Ishikawa (cell line): ENCODE measurements at regions not wholly inside any gene's neighbourhood (a gene's known extent, or its start where the extent isn't known, plus 50 kb on each side); places are given as distances from the start of the nearest gene placed in this dataset.

ENCODE experiments used
- CEBPB ChIP-seq: IDR thresholded peaks from 2 replicates; pipeline ENCODE4 v1.6.1; 2012
- CREB1 ChIP-seq: IDR thresholded peaks from 2 replicates; pipeline ENCODE4 v1.6.1; 2012; ENCODE audit warnings: low read depth
- EGR1 ChIP-seq: IDR thresholded peaks from 2 replicates; pipeline ENCODE4 v1.6.1; 2012
- EP300 ChIP-seq: IDR thresholded peaks from 2 replicates; pipeline ENCODE4 v1.6.1; 2012; ENCODE audit warnings: borderline replicate concordance
- FOXM1 ChIP-seq: IDR thresholded peaks from 2 replicates; pipeline ENCODE4 v1.6.1; 2012; ENCODE audit warnings: low read depth, borderline replicate concordance
- MAX ChIP-seq: IDR thresholded peaks from 2 replicates; pipeline ENCODE4 v1.6.1; 2012
- NFIC ChIP-seq: IDR thresholded peaks from 2 replicates; pipeline ENCODE4 v1.6.1; 2012
- RAD21 ChIP-seq: IDR thresholded peaks from 2 replicates; pipeline ENCODE4 v1.6.1; 2012; ENCODE audit warnings: low read depth
- REST ChIP-seq: IDR thresholded peaks from 2 replicates; pipeline ENCODE4 v1.6.1; 2012; ENCODE audit warnings: low read depth, mild to moderate bottlenecking
- TAF1 ChIP-seq: IDR thresholded peaks from 2 replicates; pipeline ENCODE4 v1.6.1; 2012; ENCODE audit warnings: low read depth, mild to moderate bottlenecking
- TCF12 ChIP-seq: IDR thresholded peaks from 2 replicates; pipeline ENCODE4 v1.6.1; 2012; ENCODE audit warnings: low read depth
- TEAD4 ChIP-seq: IDR thresholded peaks from 2 replicates; pipeline ENCODE4 v1.6.1; 2012
- USF1 ChIP-seq: IDR thresholded peaks from 2 replicates; pipeline ENCODE4 v1.6.1; 2012
- YY1 ChIP-seq: IDR thresholded peaks from 2 replicates; pipeline ENCODE4 v1.6.1; 2012; ENCODE audit warnings: low read depth
- ZBTB7A ChIP-seq: IDR thresholded peaks from 2 replicates; pipeline ENCODE4 v1.6.1; 2012; ENCODE audit warnings: low read depth

- TF ChIP-seq RAD21, result no peak
- no peak for TF ChIP-seq USF1
- TF ChIP-seq TCF12, result no peak
- no peak for TF ChIP-seq YY1
- no peak for TF ChIP-seq NFIC
- TF ChIP-seq EGR1, result no peak
- TF ChIP-seq EP300, result no peak
- TF ChIP-seq TEAD4, result no peak
- no peak for TF ChIP-seq CEBPB
- no peak for TF ChIP-seq ZBTB7A
- no peak for TF ChIP-seq REST
- TF ChIP-seq CREB1, result no peak
- TF ChIP-seq FOXM1, result no peak
- no peak for TF ChIP-seq TAF1
- TF ChIP-seq MAX, result no peak
Measured at GRCh38 chr3:94362393-94362792, 299.5 kb downstream of the NSUN3 start.

- no peak for TF ChIP-seq EGR1
- no peak for TF ChIP-seq CEBPB
- TF ChIP-seq TCF12, result no peak
- no peak for TF ChIP-seq TEAD4
- TF ChIP-seq REST, result no peak
- TF ChIP-seq CREB1, result no peak
- TF ChIP-seq USF1, result no peak
- no peak for TF ChIP-seq NFIC
- TF ChIP-seq ZBTB7A, result no peak
- no peak for TF ChIP-seq MAX
- TF ChIP-seq YY1, result no peak
- no peak for TF ChIP-seq RAD21
- no peak for TF ChIP-seq EP300
Measured at GRCh38 chr3:94365006-94365405, 302.1 kb downstream of the NSUN3 start.

GRCh38 chr3:94372026-94372425 lies 309.2 kb downstream of the NSUN3 start:
- no peak for TF ChIP-seq ZBTB7A
- TF ChIP-seq YY1, result no peak
- TF ChIP-seq EP300, result no peak

GRCh38 chr3:94373456-94373855 lies 310.6 kb downstream of the NSUN3 start:
- TF ChIP-seq CREB1 (no peak), ZBTB7A (no peak), NFIC (no peak), RAD21 (no peak), EGR1 (no peak), CEBPB (no peak), MAX (no peak), FOXM1 (no peak), TCF12 (no peak), USF1 (no peak), TAF1 (no peak), YY1 (no peak)

- TF ChIP-seq TAF1 (no peak), MAX (no peak), ZBTB7A (no peak), CEBPB (no peak), NFIC (no peak), FOXM1 (no peak)
Measured at GRCh38 chr3:94374439-94375161, 311.7 kb downstream of the NSUN3 start.
